ENCODE measurements at regions not wholly inside any gene's neighbourhood (a gene's known extent, or its start where the extent isn't known, plus 50 kb on each side); places are given as distances from the start of the nearest gene placed in this dataset.
A peak's percentile ranks its signal among the peaks of the same experiment; 100 is the strongest.

GRCh38 chr1:199122532-199123311, 483.9 kb downstream of the PTPRC start:
- TF ChIP-seq ZC3H10 (CRISPR knock-in tag; IDR thresholded peaks at IDR 0.05): peak; percentile 95
- peak; percentile 91 for TF ChIP-seq PATZ1 (CRISPR knock-in tag; IDR thresholded peaks at IDR 0.05; ENCODE audit: borderline replicate concordance)
- TF ChIP-seq BACH2 (CRISPR knock-in tag; IDR thresholded peaks at IDR 0.05; ENCODE audit: borderline replicate concordance): no peak
